ENCODE measurements at regions not wholly inside any gene's neighbourhood (a gene's known extent, or its start where the extent isn't known, plus 50 kb on each side); places are given as distances from the start of the nearest gene placed in this dataset.

DNA sequence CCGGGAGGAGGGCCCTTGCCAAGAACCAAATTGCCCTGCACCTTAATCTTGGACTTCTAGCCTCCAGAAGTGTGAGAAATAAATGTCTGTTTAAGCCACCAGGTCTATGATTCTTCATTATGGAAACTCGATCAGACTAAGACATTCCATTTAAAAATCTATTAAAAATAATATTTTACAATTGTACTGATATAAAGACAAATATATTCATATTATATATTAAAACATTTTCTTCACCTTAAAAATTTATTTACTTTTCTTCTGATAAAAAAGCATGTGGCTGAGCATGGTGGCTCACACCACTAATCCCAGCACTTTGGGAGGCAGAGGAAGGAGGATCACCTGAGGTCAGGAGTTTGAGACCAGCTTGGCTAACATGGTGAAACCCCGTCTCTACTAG lies 72.4 kb upstream of the CHST15 start:
- no peak for DNase-seq (ENCODE audit: insufficient read length, low spot score)
- TF ChIP-seq, protein P1, sequence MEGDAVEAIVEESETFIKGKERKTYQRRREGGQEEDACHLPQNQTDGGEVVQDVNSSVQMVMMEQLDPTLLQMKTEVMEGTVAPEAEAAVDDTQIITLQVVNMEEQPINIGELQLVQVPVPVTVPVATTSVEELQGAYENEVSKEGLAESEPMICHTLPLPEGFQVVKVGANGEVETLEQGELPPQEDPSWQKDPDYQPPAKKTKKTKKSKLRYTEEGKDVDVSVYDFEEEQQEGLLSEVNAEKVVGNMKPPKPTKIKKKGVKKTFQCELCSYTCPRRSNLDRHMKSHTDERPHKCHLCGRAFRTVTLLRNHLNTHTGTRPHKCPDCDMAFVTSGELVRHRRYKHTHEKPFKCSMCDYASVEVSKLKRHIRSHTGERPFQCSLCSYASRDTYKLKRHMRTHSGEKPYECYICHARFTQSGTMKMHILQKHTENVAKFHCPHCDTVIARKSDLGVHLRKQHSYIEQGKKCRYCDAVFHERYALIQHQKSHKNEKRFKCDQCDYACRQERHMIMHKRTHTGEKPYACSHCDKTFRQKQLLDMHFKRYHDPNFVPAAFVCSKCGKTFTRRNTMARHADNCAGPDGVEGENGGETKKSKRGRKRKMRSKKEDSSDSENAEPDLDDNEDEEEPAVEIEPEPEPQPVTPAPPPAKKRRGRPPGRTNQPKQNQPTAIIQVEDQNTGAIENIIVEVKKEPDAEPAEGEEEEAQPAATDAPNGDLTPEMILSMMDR (IDR thresholded peaks at IDR 0.05; ENCODE audit: insufficient read depth, missing control alignments): no peak
- no peak for FAIRE-seq

DNA sequence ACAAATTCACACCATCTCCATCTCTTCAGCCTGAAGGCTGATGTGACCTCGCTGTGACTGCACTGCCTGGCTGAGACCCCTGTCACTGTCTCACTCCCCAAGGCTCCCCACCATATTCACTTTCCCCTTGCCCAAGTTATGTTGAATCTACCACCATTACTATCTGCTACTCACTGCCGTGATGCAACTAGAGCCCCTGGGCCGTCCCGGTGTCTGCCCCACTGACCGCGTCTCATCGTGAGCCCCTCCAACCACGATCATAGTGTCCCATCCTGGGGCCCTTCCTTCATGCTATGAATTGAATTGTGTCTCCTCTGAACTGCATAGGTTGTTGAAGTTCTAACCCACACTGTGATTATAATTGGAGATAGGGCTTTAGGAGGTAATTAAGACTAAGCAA lies 71.9 kb upstream of the CHST15 start:
- DNase-seq (ENCODE audit: insufficient read length, low spot score): no peak
- TF ChIP-seq, protein P1 (IDR thresholded peaks at IDR 0.05; ENCODE audit: insufficient read depth, missing control alignments): no peak
- FAIRE-seq: no peak

DNA sequence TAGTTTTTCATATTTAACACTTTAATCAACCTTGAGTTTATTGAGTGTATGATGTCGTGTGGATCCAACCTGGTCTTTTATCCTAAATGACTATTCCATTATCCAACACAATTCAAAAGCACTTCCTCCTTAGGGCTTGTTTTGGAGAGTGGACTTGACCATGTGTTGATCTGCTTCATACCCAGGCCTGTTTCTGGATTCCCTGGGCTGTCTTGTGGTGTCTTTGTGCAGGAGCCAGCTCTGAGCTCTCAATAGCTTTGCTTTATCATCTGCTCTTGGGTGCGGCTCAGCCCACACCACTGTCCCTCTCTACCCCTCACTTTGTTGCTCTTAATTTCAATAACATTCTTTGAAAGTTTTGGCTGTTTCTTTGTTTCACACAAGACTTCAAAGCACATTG lies 70.9 kb upstream of the CHST15 start:
- FAIRE-seq (no peak), DNase-seq (ENCODE audit: insufficient read length, low spot score) (no peak)
- TF ChIP-seq, protein P1 (IDR thresholded peaks at IDR 0.05; ENCODE audit: insufficient read depth, missing control alignments): no peak

DNA sequence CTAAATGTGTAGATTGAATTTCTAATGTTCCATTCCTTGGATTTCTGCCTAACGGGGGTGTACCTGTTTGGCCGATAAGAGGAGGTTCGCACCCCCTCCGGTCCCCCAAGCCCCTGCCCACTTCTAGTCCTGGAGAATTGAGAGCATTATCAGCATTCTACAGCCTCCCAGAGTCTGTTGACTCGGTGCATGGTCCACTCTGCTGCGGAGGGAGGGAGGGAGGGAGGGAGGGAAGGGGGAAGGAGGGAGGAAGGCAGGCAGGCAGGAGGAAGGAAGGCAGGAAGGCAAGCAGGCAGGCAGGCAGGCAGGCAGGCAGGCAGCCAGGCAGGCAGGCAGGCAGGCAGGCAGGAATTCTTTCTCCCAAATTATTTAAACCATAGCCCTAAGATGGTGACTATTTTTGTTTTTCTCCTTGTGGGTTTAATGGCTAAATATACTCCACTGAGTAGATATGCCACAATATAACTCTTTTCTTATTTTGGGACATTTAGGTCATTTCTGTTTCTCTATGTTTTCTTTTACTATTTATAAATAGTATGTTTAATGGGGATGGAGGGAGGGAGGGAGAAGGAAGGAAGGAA lies 69.5 kb upstream of the CHST15 start:
- no peak for DNase-seq (ENCODE audit: insufficient read length, low spot score)
- TF ChIP-seq, protein P1 (IDR thresholded peaks at IDR 0.05; ENCODE audit: insufficient read depth, missing control alignments): no peak
- no peak for FAIRE-seq

DNA sequence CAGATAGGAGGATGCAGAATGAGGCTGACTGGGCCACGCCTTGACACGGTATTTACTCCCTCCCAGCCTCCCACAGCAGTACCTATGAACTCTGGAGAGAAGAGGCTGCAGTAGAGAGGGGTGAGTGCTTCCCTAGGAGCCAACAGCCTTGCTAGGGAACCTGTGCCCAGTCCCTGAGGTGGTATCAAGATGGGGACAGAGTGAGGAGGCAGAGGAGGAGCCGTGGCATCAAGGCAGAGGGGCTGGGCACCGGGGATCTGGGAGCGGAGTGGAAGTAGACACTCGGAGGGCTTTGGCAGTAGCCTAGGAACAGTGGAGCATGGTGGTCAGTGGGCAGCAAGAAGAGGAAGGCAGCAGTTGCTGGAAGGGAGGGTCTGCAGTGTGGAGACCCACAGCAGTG lies 68.7 kb upstream of the CHST15 start:
- no peak for FAIRE-seq
- TF ChIP-seq, protein P1 (IDR thresholded peaks at IDR 0.05; ENCODE audit: insufficient read depth, missing control alignments): no peak
- DNase-seq (ENCODE audit: insufficient read length, low spot score): no peak

DNA sequence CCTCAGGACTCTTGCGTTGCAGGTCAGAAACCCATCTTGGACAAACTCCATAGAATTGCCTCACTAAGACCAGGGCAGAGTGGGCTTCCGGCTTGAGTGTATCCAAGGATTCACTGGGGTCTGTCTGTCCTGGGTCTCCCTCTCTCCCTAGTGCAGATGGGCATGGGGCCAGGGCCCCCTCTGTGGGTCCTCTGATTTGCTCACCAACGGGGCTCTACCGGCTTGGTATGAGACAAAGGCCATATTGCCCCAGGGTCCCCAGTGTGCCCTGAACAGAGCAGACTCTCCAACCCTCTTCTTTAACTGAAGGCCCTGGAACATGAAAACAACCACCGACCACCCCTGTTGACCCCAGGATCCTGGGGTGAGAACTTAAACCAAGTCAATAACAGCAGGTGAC lies 68.2 kb upstream of the CHST15 start:
- DNase-seq (ENCODE audit: insufficient read length, low spot score) (no peak), FAIRE-seq (no peak)
- TF ChIP-seq, protein P1 (IDR thresholded peaks at IDR 0.05; ENCODE audit: insufficient read depth, missing control alignments): no peak

DNA sequence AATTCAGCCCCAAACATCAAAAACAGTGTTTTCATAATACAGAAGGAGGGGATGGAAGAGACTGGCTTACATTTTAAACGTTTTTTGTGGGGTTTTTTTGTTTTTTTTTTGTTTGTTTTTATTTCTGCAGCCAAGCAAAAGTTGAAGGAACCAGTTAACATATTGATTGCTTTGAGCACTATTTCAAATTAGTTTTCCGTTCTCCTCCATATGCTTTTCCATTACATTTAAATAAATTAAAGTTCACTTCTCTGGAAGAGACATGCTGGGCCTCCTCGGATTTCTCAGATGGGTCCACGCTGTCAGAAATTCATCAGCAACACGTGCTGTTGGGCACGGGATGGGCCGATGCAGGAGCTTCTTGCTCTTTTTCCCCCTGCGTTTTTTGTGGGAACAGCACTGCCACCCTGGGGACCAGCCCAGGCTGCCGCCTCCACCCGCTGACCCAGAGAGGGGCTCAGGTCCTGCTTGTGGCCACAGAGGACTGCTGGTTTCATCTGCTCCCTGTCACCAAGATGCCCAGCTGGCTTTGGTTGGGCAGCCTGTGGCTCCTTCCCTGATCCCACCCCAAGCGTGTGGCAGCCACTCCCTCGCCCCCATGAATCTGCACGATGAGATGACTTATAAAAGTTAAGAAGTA lies 67.7 kb upstream of the CHST15 start:
- DNase-seq (ENCODE audit: insufficient read length, low spot score) (no peak), FAIRE-seq (no peak)
- TF ChIP-seq, protein P1 (IDR thresholded peaks at IDR 0.05; ENCODE audit: insufficient read depth, missing control alignments): no peak

Data from D721Med (cell line).